ENCODE measurements at regions not wholly inside any gene's neighbourhood (a gene's known extent, or its start where the extent isn't known, plus 50 kb on each side); places are given as distances from the start of the nearest gene placed in this dataset.

- ATAC-seq: no peak
- no peaks in the 10 kb centered on the region for H3K79me2 ChIP-seq (ENCODE audit: control insufficient read depth, insufficient read depth, low read length)
- H3K4me3 ChIP-seq: no peak overlapping the region
- intact Hi-C loops (cut with micrococcal nuclease): no loop called here
- no peak for FAIRE-seq
- no peak overlapping the region for H2AFZ ChIP-seq (ENCODE audit: low read depth, low read length)
- H3K36me3 ChIP-seq (ENCODE audit: control insufficient read depth, insufficient read depth, low read length): no peaks in the 10 kb centered on the region
- POLR2A ChIA-PET: no interaction called here
- H3K27ac ChIP-seq (ENCODE audit: extremely low read depth, low read depth, low read length): no peak overlapping the region
- BruUV-seq (replicated peaks): no TSS peak
- H3K9me3 ChIP-seq (replicated peaks; ENCODE audit: control insufficient read depth, insufficient read depth, low read depth, low read length): no peaks in the 10 kb centered on the region
- in situ Hi-C loops (cut with MboI): no loop called here
- H3K27me3 ChIP-seq (ENCODE audit: control insufficient read depth in 2 of 2, insufficient read depth in 2 of 2, low read length in 2 of 2): no peaks in the 10 kb centered on the region
- H3K9me1 ChIP-seq (ENCODE audit: control insufficient read depth, insufficient read depth, low read length): no peaks in the 10 kb centered on the region
- DNase-seq (ENCODE audit: extremely low read depth in 1 of 4, low spot score in 3 of 4): no peak
- H4K20me1 ChIP-seq (replicated peaks; ENCODE audit: control insufficient read depth, insufficient read depth, low read length): no peaks in the 10 kb centered on the region
- H3K9ac ChIP-seq (ENCODE audit: insufficient read depth in 1 of 2, low read depth in 2 of 2, low read length in 2 of 2): no peak overlapping the region
- WGBS (ENCODE audit: insufficient coverage, low coverage, missing lambda C conversion rate): 0% methylated on average over 3 of the region's 3 CpGs
- CTCF ChIA-PET (ENCODE audit: low intra/inter-chr PET ratio): no interaction called here
- H3K4me2 ChIP-seq (ENCODE audit: insufficient read depth, low read length): no peak overlapping the region
- no peaks in the 10 kb centered on the region for H3K4me1 ChIP-seq (replicated peaks in 1 of 2; ENCODE audit: control insufficient read depth in 2 of 2, insufficient read depth in 2 of 2, low read length in 2 of 2)
- TF ChIP-seq, protein P1, sequence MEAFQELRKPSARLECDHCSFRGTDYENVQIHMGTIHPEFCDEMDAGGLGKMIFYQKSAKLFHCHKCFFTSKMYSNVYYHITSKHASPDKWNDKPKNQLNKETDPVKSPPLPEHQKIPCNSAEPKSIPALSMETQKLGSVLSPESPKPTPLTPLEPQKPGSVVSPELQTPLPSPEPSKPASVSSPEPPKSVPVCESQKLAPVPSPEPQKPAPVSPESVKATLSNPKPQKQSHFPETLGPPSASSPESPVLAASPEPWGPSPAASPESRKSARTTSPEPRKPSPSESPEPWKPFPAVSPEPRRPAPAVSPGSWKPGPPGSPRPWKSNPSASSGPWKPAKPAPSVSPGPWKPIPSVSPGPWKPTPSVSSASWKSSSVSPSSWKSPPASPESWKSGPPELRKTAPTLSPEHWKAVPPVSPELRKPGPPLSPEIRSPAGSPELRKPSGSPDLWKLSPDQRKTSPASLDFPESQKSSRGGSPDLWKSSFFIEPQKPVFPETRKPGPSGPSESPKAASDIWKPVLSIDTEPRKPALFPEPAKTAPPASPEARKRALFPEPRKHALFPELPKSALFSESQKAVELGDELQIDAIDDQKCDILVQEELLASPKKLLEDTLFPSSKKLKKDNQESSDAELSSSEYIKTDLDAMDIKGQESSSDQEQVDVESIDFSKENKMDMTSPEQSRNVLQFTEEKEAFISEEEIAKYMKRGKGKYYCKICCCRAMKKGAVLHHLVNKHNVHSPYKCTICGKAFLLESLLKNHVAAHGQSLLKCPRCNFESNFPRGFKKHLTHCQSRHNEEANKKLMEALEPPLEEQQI (IDR thresholded peaks at IDR 0.05): no peak
- TF ChIP-seq ZNF740 (CRISPR knock-in tag; IDR thresholded peaks at IDR 0.05) (no peak), ZNF740 (tag; IDR thresholded peaks at IDR 0.05) (no peak), ZFX (CRISPR knock-in tag; IDR thresholded peaks at IDR 0.05) (no peak), MCM5 (IDR thresholded peaks at IDR 0.05; ENCODE audit: low read depth) (no peak), CBX8 (IDR thresholded peaks at IDR 0.05; ENCODE audit: borderline replicate concordance, extremely low read depth, low read depth, low read length, poor library complexity, severe bottlenecking) (no peak), ZKSCAN3 (CRISPR knock-in tag; IDR thresholded peaks at IDR 0.05) (no peak), ZFP1 (CRISPR knock-in tag; IDR thresholded peaks at IDR 0.05) (no peak), CLOCK (CRISPR knock-in tag; IDR thresholded peaks at IDR 0.05; ENCODE audit: borderline replicate concordance) (no peak), NCOR1 (IDR thresholded peaks at IDR 0.05) (no peak), HMG20A (CRISPR knock-in tag; conservative IDR thresholded peaks at IDR 0.05) (no peak)
- TF ChIP-seq, protein P2, sequence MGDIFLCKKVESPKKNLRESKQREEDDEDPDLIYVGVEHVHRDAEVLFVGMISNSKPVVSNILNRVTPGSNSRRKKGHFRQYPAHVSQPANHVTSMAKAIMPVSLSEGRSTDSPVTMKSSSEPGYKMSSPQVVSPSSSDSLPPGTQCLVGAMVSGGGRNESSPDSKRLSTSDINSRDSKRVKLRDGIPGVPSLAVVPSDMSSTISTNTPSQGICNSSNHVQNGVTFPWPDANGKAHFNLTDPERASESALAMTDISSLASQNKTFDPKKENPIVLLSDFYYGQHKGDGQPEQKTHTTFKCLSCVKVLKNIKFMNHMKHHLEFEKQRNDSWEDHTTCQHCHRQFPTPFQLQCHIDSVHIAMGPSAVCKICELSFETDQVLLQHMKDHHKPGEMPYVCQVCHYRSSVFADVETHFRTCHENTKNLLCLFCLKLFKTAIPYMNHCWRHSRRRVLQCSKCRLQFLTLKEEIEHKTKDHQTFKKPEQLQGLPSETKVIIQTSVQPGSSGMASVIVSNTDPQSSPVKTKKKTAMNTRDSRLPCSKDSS (IDR thresholded peaks at IDR 0.05; ENCODE audit: low read depth, partially characterized antibody): no peak
- TF ChIP-seq, protein P3, sequence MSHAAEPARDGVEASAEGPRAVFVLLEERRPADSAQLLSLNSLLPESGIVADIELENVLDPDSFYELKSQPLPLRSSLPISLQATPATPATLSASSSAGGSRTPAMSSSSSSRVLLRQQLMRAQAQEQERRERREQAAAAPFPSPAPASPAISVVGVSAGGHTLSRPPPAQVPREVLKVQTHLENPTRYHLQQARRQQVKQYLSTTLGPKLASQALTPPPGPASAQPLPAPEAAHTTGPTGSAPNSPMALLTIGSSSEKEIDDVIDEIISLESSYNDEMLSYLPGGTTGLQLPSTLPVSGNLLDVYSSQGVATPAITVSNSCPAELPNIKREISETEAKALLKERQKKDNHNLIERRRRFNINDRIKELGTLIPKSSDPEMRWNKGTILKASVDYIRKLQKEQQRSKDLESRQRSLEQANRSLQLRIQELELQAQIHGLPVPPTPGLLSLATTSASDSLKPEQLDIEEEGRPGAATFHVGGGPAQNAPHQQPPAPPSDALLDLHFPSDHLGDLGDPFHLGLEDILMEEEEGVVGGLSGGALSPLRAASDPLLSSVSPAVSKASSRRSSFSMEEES (CRISPR knock-in tag; IDR thresholded peaks at IDR 0.05): no peak
Measured at GRCh38 chr1:232186931-232187330, 443.0 kb downstream of the SIPA1L2 start.

All from K562 (cell line).